HG03460 (cell line): ENCODE measurements at regions not wholly inside any gene's neighbourhood (a gene's known extent, or its start where the extent isn't known, plus 50 kb on each side); places are given as distances from the start of the nearest gene placed in this dataset.

ENCODE experiments used
- ATAC-seq: cut with Tn5 transposase; IDR thresholded peaks from one replicate; pipeline ENCODE4 v1.9.1; 2021; ENCODE audit not compliant: unreplicated experiment

DNA sequence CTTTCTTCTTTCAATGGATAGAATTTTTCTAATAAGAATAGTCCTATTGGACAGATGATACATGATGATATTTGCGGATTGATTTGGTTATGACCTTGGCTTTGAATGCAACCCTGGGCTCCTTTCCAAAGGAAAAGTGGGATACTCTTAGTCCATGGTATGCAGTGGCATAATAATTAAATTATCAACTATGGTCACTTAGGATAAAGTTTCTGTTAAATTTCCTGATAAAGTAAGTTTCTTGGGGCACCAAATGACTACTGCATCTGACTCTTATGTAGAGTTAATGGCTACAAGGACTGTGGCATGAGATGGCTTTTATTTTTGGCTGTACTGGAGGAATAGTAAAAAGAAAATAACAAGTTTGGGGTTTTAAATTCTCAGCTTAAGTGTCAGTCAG lies 126.7 kb downstream of the QPCT start:
- ATAC-seq: no peak

DNA sequence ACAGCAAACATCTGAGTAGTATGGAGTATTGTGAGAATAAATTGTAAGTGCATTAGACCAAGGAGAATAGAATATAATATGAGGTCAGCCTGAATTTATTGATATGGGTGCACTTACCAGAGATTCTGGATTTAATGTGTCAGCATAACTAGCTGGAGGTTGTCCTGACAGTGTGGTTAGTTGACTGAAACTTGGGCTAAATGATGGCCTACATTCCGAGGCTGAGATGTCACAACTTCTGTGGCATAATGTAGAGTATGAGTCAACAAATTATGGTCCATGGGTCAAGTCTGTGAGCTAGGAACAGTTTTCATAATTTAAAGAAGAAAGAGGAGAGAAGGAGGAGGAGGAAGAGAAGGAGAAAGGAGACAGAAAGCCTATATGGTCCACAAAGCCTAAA lies 127.6 kb downstream of the QPCT start:
- no peak for ATAC-seq

DNA sequence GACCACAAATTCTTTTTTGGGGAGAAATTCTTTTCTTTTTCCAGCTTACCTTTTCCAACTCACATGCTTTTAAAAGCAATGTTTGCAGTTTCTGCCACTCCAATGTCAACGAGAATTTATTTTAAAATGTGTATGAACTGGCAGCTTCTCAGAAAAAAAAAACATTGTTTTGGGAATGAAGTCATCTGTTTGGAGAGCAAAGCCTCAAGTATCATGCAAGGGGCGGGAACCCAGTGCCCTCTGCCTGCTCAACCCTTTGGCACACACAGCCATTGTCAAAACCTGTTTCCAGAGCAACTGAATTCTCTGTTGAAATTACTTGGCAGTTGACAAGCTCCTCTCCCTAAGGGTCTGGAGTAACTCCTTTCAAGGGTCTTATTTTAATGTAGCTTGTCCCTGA lies 128.5 kb downstream of the QPCT start:
- ATAC-seq: no peak

DNA sequence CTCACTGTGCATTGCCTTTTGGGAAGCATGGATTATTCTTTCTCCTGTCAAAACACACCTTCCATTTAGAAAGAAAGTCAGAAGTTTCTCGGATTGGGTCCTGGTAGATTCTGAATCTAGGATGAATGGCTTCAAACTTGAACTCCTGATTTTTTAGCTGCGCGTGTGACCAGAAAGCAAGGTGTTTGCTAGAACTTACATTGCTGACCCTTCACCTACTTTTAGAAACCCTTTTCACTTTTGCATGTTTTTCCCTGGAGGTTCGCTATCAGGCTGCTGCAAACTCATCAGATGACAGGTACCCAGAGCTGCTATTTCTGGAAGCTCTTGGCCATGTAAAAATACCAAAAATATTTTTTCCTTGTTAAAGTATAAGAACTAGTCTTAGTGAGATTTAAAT lies 132.0 kb downstream of the QPCT start:
- no peak for ATAC-seq

DNA sequence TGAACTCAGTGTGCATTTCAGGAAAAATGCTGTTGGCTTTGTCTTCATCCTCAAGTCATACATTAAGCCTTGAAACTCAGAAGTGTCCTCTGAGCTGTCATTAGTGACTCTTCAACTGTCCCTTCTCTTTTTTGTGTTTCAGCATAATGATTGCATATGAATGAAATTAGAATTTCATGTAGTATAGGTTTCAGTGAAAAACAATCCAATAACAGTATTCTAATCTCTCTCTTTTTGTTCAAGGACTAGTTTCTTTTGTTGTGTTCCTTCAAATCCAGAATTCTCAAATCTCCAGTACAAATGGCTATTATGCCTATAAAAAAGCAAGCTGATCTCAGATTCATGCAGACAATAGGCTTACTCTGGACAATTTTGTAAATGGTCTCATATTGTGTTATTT lies 133.5 kb downstream of the QPCT start:
- no peak for ATAC-seq

DNA sequence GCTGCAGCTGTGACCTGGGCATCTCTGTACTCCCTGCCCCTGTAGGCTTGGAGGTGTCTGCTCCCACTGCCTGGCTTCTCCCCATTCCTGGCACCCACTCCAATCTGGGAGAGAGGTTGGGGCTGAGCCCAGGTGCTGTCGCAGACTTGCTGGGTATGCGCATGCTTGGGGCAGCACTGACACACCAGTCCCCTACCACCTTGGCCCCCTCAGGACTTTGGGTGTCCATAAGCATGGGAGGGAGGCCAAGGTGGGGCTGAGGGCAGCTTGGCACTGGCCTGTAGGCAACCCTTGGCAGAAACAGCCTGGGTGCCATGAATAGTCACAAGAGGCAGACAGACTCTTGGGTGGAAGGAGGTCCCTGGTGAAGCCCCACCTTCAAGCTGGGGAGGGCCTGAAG lies 136.8 kb downstream of the QPCT start:
- ATAC-seq: no peak

DNA sequence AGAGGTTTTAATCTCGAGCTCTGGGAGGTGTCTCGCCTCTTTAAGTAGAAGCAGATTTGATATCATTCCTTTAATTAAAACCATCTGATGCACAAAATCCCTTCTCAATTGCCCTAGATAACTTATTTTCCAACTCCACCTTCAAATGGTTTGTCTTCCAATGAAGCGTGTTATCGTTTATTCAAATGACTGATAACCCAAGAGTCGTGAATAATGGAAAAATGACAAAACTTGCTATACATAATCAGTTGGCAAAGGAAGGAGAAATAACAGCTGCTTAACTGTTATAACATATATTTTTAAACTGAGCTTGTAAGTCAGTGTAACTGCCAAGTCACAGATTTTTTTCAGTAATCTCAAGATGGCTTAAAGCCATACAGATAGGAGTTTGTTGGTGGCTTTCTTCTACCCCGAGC lies 144.6 kb downstream of the QPCT start:
- ATAC-seq: no peak

DNA sequence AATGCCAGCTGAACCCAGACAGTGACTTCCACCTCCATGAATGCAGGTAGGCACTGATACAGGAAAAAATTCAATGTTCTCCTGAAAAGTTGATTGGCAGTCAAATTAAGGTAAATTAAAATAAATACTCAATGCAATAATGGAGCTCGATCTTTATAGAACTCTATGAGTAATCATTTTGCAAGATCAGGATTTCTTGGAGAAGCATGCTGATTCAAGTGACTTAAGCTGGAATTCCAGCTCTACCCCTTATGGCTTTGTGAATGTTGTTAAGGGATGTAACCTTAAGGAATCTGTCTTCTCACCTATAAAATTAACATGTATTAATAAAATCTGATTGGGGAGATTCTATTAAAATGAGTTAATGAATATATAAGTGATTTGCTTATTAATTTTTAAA lies 145.1 kb downstream of the QPCT start:
- no peak for ATAC-seq

DNA sequence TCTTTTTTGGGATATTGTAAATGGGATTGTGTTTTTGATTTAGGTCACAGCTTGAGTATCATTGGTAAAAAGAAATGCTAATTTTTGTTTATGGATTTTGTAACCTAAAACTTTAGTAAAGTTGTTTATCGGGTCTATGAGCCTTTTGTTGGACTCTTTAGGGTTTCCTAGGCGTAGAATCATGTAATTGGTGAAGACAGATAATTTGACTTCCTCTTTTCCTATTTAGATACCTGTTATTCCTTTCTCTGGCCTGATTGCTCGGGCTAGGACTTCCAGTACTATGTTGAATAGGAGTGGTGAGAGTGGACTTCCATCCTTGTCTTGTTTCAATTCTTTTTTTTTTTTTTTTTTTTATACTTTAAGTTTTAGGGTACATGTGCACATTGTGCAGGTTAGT lies 149.0 kb downstream of the QPCT start:
- no peak for ATAC-seq

DNA sequence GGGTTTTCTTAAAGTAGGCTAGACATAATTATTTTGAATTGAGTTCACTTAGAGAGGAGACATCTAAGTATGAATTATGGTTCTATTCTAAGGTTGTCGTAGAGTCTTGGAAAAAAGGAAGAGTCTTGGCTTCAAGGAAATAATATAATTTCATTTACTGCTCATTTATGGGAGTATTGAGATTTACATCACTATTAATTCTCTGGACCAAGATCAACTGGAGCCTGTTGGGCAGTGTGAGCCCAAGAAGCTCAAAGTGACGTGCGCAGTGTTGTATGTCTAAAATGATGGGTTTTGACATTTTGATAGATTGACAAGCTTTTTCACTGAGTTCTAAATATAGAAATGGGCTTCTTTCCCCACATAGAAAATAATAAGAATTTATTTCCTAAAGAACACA lies 154.7 kb downstream of the QPCT start:
- ATAC-seq: no peak

DNA sequence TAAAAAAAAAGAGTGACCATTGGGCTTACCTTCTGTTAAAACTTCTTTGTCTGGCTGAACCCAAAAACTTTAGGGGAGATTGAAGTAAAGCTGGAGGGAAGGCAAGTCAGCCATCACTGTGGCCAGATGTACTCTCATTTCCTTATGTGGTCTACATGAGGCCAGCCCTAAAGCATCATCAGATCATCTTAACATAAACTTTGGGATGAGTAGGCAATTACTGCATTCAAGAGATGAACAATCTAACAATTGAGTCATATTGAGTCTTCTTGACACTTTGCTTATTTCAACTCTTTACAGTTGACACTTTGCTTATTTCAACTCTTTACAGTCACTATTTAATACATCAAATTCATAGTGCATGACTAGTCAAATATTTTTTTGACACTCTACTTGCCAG lies 155.6 kb downstream of the QPCT start:
- no peak for ATAC-seq

DNA sequence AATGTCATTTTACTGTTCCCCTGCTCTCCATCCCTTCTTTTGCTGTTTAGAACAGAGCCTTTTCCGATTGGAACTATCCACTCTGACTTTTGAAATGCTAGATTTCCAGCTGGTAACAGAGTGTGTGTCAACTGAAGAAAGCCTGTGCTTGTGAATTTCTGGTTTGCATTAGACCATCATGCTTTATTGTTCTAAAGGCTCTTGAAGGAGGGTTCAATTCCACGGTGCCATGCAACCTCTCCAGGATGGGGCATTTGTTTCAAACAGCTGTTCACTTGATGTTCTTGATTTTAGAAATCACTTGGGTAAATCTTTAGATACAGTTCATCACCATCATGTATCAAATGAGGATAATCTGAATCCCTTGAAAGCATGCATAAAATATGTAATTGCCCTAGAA lies 156.7 kb downstream of the QPCT start:
- no peak for ATAC-seq

DNA sequence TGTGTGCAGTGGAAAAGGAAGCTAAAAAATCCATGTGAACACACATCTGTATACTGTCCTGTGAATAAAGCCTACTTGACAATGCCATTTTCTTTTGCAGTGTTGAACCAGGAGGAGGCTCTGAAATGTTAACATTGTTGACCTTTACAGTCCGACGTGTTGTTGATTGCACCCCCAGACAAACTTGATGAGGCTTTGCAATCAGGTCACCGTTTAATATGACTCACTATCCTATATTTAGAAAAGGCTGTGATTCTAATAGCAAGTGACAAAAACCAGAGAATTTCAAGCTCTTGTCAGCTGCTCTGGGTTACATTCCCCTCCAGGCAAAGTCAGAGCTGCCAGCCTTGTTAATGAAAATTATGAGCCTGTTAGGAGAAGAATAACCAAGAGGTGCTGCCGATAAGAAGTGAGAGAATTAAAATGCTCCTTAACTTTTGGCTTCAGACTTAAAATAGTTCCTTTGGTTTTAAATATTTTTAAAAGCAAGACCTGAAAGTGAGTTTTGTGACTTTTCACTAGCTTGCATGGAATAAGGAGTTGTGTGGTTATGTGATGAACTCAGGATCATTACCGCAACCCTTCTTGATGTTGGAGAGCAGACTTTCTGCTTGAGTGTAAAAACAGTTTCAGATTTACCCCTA lies 162.1 kb downstream of the QPCT start:
- ATAC-seq: no peak

DNA sequence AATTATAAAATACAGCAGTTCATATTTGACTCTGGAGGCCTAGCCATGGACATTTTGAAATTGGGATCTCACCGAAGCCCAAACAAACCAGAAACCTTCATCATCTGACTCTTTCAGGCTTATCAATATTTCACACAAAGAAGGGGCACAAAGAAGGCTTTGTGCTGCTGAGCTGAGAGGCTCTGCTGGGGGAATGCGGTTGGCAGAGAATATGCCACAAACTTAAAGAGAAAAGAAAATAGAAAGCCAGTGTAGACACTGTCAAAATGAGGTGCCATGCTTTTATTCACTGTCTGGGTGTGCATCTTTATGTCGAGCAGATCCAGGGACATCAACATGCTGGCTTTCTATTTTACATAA lies 162.6 kb downstream of the QPCT start:
- no peak for ATAC-seq

DNA sequence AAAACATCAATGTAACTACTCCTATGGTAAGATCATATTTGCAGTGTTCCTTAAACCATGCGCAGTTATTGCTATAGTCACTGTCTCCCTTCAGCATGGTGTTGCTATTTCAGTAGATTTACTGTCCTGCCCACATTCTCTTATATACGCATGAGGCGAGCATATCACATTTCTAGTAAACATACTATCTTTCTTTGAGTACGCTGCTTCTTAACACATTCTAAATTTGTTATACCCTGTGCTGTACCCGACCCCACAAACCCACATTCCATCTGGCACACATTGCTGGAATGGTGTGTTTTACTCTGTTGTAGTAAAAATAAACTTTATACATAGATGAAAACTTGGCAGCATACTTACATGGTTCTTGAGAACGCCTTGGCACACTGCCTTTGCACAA lies 163.3 kb downstream of the QPCT start:
- ATAC-seq: no peak

DNA sequence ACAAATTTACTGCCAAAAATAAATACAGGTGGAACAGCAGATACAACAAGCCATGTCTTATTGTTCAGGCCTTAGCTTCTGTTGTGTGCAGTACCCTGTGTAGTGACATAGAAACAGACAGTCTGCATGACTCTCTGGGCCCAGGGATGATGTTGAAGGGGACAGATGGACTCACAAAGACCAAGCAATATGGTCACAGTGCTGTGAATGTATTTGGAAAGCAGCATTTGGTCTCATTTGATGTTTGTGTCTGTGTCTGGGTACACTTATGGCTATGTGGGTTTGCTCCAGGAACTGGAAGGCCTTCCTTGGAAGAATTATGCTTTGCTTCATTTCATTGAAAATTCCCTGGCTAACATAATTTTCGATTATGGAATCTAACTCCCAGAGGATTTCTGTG lies 158.5 kb downstream of the CDC42EP3 start:
- no peak for ATAC-seq

DNA sequence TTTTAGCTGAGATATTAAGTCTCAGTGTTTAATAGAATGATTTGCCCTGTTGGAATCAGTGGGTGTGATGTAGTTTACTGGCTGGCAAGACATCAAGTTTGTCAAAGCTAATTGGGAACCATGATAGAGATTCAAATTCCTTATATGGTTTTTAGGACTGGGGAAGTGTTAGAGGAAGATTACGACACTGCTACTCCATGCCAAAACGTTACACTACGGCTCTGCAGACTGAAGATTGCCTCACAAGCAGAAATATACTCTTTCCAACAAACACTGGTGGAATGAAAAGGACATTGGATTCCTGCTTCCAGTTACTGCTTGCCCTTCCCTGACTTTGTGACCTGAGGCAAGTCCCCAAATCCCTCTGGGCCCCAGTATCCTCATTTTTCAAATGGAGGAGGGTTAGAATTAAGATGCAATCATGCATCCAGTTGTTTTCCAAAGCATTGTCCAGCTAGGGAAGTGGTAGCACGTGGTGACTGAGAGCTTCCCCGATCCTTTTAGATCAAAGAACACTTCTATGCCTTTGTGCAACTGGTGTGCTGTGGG lies 147.6 kb downstream of the CDC42EP3 start:
- no peak for ATAC-seq

DNA sequence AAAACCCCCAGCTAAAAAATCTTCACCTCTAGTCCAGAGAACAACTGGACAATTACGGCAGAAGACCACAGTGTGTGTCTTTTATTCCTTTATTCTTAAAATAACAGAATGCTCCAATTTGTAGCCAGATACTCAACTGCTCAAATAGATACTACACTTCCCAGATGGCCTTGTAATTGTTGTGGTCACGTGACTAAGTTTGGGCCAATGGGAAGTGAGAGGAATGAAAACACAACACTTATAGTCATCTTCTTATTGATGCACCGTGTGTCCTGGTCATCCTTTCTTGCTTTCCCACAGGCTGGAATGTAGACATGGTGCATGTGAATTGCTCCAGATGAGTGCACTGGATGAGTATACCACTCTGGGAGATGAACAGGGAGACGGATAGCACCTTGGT lies 145.1 kb downstream of the CDC42EP3 start:
- ATAC-seq: no peak

DNA sequence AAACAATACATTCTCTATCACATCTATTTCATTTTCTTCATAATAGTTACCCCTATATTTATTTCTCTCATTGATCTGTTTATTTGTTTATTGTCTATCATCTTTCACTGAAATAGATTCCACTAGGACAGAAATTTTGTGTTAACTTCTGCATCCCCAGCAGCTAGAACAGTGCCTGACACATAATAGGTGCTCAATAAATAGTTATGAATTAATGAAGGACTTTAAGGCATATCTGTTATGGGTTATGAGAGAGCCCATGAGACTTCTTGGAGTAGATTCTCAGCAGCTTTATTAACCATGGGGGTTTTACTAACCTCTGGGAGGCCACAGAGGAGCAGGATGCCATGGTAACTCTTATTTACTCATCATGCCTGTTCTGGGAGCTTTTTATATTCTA lies 144.6 kb downstream of the CDC42EP3 start:
- ATAC-seq: no peak

DNA sequence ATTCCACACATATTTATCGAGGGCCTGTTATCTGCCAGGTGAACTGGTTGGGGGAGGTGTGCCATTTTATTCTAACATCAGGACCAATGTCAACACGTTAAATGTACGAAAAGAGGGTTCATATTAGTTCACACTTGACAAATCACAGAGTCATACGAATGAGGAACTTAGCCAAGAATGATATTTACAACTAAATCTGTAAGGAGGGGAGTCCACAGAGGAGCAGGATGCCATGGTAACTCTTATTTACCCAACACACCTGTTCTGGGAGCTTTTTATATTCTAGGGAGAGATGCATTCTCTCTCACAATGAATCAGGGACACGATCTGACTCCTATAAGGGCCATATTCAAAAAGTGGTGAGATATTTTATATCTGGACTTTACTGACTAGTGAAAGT lies 144.1 kb downstream of the CDC42EP3 start:
- ATAC-seq: no peak

DNA sequence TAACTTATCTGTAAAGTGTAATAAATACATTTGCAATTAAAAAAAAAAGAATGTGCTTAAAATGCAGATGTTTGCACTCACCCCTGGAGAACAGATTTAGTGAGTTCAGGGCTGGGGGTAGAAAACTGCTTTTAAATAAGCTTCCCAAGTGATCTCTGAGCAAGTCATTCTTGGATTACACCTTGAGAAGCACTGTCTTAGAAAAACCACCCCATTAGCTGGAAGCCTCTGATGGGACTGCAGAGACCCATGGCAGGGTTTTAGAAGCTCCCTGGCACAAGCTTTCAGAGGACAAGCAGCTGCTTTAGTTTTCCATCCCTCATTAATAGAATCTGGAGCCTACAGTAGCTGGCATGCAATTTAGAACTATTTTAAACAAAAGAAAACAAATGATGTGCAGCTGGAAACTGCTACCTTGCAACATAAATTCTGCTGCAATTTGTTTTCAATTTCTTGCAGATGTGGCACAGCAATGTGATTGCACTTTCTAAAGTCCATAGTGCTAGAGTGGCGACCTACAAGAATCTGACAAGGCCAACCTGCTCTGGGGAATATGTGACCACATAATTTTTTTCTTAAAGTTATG lies 141.5 kb downstream of the CDC42EP3 start:
- ATAC-seq: no peak

DNA sequence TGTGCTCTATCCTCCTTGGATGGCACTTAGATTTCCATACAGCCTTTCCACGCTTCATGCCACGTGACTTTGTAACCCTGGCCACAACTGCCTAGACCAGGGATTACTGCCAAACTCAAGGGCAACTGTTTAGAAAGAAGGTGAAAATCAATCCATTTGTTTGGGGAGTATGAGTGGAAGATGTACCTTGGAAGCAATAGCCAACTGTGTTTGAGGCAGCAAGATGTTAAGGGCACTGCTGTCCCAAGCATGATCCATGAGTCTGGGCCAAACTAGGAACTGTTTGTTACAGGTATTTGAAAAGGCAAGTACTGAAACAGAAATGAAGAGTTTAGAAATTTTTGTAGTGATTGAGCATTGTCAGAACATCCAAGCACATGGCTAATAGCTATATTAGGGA lies 138.9 kb downstream of the CDC42EP3 start:
- ATAC-seq: no peak

DNA sequence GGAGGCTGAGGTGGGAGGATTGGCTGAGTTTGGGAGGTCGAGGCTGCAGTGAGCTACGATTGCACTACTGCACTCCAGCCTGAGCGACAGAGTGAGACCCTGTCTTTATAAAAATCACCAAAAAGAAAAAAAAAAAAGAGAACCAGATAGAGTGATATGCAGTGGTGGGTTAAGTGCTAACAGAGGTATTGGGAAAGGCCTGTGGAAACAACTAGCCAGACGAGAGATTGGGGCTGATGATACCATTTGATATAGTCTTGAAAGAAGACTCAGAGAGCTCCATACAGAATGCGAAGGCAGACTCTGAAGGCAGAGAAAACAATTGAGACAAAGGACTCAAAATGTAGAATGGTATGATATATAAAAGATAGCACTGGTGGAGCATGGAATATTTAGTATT lies 134.1 kb downstream of the CDC42EP3 start:
- ATAC-seq: no peak
